RWPE1 (cell line): ENCODE measurements at regions not wholly inside any gene's neighbourhood (a gene's known extent, or its start where the extent isn't known, plus 50 kb on each side); places are given as distances from the start of the nearest gene placed in this dataset.

Experiments
- CTCF ChIA-PET: fragments of 350-600 bp; sonication (Branson Sonifier 250); formaldehyde crosslinking; extraction: SDS; loops from one replicate; lab custom pipeline; 2021; lab: Yijun Ruan, JAX
- POLR2A ChIA-PET: fragments of 400-600 bp; formaldehyde crosslinking; extraction: SDS; loops from one replicate; lab custom pipeline; 2020; ENCODE audit warnings: antibody characterized with exemption; ENCODE audit not compliant: low non-redundant PET; lab: Yijun Ruan, JAX
- DNase-seq: peaks from one replicate; pipeline ENCODE4 v3.0.0; 2012; ENCODE audit warnings: low spot score
- H3K27ac ChIP-seq: fragments of 450-650 bp; 2 replicates; pipeline ENCODE4 v1.5.1; 2017
- CTCF ChIP-seq: fragments of 450-650 bp; conservative IDR thresholded peaks from 2 replicates; pipeline ENCODE4 v1.5.1; 2017; ENCODE audit warnings: low read depth, mild to moderate bottlenecking

- no peak for DNase-seq
- ChIA-PET CTCF (interaction anchor here (0.6 kb wide), 1 partner anchor 30 kb away, joined by 4 read pairs; no protein-coding TSS in a partner anchor), POLR2A (interaction anchor here (0.6 kb wide), 1 partner anchor 10 kb away, joined by 3 read pairs; no protein-coding TSS in a partner anchor)
- no peak overlapping the region for H3K27ac ChIP-seq
- no peak for TF ChIP-seq CTCF
These were observed 636.6 kb upstream of the GOT2 start for GRCh38 chr16:59370717-59371116.

DNA sequence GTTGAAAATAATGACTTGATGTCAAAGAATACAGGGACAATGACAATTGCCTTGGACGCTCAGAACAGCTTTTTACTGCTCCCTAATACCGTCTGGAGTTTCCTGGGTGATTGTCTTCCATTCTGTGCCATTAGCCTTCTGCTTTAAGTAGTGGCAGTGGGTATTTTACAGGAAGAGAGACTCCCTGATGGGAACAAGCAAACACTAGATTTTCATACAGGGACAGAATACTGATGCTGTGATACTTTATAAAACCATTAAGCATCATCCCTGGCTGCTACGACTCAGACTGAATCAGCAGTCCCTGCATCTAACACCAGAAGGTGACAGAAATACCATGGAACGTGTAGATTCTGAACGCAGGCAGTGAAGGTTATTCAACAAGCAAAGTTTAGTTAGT lies 635.4 kb upstream of the GOT2 start:
- CTCF ChIA-PET = no interaction called here
- POLR2A ChIA-PET = no interaction called here
- no peak for DNase-seq
- no peak for TF ChIP-seq CTCF
- H3K27ac ChIP-seq = no peak overlapping the region

DNA sequence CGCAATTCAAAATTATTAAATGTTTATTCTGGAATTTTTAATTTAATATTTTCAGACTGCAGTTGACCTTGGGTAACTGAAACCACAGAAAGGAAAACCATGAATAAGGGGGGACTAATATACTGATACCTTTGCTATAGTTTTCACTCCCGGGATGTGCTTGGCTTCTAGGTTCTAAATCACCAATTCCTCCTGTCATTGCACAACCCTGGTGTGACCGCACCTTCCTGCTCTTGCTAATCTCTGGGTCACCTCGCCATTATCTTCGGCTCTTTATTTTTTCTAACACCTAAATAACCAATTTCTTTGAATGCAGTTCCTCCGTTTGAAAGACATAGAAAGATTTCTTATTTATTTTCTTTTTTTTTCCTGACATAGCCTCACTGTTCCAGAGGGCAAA lies 634.5 kb upstream of the GOT2 start:
- CTCF ChIA-PET = no interaction called here
- no peak for TF ChIP-seq CTCF
- POLR2A ChIA-PET = no interaction called here
- no peak overlapping the region for H3K27ac ChIP-seq
- no peak for DNase-seq

DNA sequence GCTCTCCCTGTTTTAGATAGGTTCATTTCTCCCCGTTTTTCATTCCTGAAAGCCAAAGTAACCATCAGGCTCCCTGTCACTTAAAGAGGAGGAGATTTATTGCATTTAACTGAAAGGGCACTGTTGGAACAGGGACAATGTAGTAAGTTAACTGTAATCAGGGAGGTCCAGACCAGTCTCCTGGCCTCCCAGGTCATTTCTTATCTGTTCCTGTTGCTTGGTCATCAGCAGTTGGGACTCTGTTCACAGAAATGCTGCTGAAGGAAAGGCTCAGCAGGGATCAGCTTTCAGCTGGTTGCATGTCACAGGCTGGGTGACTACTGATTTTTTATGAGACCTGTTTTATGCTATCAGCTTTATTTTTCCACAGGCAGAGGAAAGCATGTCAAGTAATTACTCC lies 622.6 kb upstream of the GOT2 start:
- CTCF ChIA-PET = interaction anchor here (0.7 kb wide), 1 partner anchor 340 kb away, joined by 3 read pairs; no protein-coding TSS in a partner anchor
- no peak for TF ChIP-seq CTCF
- POLR2A ChIA-PET = no interaction called here
- no peak overlapping the region for H3K27ac ChIP-seq
- no peak for DNase-seq

GRCh38 chr16:59356144-59356543 lies 622.0 kb upstream of the GOT2 start:
- CTCF ChIA-PET = no interaction called here
- TF ChIP-seq CTCF = no peak
- no peak for DNase-seq
- H3K27ac ChIP-seq = no peak overlapping the region
- POLR2A ChIA-PET = no interaction called here

DNA sequence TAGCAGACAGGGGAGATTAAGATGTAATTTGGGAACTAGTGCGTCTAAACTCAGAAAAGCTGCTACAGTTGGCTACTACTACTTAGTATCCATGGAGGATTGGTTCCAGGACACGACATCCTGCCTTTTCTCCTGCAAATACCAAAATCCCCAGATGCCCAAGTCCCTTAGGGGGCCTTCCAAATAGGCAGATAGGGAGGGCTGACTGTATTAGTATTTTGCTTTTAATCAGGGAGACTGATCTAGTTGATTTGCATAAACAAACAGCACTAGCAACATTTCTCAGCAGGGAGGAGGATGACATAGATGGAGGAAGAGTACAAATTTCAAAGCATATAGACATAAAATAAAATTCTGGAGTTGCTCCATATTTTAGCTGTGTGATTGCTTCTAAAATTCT lies 621.6 kb upstream of the GOT2 start:
- DNase-seq = no peak
- H3K27ac ChIP-seq = no peak overlapping the region
- no peak for TF ChIP-seq CTCF
- ChIA-PET POLR2A (no interaction called here), CTCF (no interaction called here)
